ENCODE measurements at regions not wholly inside any gene's neighbourhood (a gene's known extent, or its start where the extent isn't known, plus 50 kb on each side); places are given as distances from the start of the nearest gene placed in this dataset.

DNA sequence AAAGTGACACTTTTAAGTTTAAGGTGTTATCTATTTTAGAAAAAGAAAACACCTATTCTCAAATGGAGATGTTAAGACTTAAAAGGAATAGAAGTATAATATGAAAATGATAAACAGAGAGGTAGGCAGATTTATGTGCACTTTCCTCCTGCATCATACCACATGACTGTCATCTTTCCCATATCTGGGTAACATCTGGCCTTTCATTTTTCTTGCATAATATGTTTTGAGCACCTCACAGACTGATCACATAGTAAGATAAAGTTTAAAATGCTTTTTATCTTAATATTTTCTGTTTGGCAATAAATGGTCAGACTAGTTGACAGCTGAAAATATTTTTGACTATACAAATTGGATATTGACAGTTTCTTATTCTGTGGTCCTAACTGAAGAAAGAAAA is 1852.1 kb upstream of the PIK3C3 start:
- TF ChIP-seq, protein P1, sequence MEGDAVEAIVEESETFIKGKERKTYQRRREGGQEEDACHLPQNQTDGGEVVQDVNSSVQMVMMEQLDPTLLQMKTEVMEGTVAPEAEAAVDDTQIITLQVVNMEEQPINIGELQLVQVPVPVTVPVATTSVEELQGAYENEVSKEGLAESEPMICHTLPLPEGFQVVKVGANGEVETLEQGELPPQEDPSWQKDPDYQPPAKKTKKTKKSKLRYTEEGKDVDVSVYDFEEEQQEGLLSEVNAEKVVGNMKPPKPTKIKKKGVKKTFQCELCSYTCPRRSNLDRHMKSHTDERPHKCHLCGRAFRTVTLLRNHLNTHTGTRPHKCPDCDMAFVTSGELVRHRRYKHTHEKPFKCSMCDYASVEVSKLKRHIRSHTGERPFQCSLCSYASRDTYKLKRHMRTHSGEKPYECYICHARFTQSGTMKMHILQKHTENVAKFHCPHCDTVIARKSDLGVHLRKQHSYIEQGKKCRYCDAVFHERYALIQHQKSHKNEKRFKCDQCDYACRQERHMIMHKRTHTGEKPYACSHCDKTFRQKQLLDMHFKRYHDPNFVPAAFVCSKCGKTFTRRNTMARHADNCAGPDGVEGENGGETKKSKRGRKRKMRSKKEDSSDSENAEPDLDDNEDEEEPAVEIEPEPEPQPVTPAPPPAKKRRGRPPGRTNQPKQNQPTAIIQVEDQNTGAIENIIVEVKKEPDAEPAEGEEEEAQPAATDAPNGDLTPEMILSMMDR (IDR thresholded peaks at IDR 0.05; ENCODE audit: extremely low read depth in 1 of 2, insufficient read depth in 1 of 2, low read depth in 1 of 2, low read length in 2 of 2) = no peak
- no peak for TF ChIP-seq POLR2AphosphoS5 (IDR thresholded peaks at IDR 0.05; ENCODE audit: insufficient read depth, low read depth, low read length)
- TF ChIP-seq MYC (IDR thresholded peaks at IDR 0.05; ENCODE audit: low read depth, low read length) = no peak
- no peak for TF ChIP-seq JUN (IDR thresholded peaks at IDR 0.05; ENCODE audit: borderline replicate concordance, insufficient read depth, insufficient read length, low read depth)

Data from endothelial cell of umbilical vein (primary cell).